Epidermal melanocyte (primary cell): ENCODE measurements at regions not wholly inside any gene's neighbourhood (a gene's known extent, or its start where the extent isn't known, plus 50 kb on each side); places are given as distances from the start of the nearest gene placed in this dataset.
"Not testable (repeated sequence)": the region's sequence is repeated elsewhere in the genome, so short reads cannot be mapped to it uniquely, and the experiment has no call there.

Experiments used
- DNase-seq: peaks from one replicate; pipeline ENCODE4 v3.0.0; 2011; ENCODE audit warnings: low spot score; ENCODE audit not compliant: insufficient read length

GRCh38 chr10:33009244-33010131 is 51.5 kb upstream of the ITGB1 start:
- no peak for DNase-seq

GRCh38 chr10:33008499-33009243 is 50.6 kb upstream of the ITGB1 start:
- DNase-seq = peak; percentile 76

GRCh38 chr10:33007731-33008381 is 49.8 kb upstream of the ITGB1 start:
- DNase-seq = not testable (repeated sequence)
